Stimulated activated CD4-positive, alpha-beta T cell treated with anti-CD3 and anti-CD28 coated beads, Interleukin-4, amount 100 ng/mL, for 1 hour (primary cell): ENCODE measurements at regions not wholly inside any gene's neighbourhood (a gene's known extent, or its start where the extent isn't known, plus 50 kb on each side); places are given as distances from the start of the nearest gene placed in this dataset.

Source experiments
- DNase-seq: peaks from one replicate; pipeline ENCODE4 v3.0.0-alpha.2; 2020

GRCh38 chr2:152861349-152861942, 143.0 kb downstream of the ARL6IP6 start:
- DNase-seq: no peak

DNA sequence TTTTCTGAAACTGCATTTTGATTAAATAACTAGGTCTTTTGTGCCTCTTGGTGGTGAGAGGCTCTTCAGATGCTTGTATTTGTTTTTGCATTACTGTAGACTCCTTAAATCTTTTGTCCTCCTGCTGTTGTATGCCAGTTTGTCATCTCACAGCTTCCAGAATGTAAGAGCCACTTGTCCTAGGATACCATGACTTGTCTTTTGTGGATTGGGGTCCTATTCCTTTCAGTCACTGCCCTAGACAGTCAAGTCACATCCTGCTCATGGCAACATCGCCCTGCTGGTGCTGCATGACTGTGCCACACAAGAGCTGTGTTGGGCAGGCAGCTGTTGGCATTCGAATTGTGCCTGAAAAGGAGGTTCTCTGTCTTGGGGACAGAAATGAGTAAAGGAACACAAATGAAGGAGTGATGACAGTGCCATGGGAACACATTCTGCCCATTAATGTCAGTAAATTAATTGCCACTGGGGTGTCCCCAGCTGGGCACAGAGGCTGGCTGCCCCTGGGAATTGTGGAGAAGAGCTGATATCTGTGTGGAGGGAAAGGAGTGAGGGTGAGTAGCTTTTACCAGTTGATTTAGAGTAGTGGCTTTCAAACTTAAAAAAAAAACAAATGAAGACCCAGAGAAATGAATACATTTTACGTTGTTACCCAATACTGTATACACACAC, 140.3 kb downstream of the ARL6IP6 start:
- DNase-seq: no peak

- no peak for DNase-seq
Measured at GRCh38 chr2:152846697-152847470, 128.5 kb downstream of the ARL6IP6 start.

DNA sequence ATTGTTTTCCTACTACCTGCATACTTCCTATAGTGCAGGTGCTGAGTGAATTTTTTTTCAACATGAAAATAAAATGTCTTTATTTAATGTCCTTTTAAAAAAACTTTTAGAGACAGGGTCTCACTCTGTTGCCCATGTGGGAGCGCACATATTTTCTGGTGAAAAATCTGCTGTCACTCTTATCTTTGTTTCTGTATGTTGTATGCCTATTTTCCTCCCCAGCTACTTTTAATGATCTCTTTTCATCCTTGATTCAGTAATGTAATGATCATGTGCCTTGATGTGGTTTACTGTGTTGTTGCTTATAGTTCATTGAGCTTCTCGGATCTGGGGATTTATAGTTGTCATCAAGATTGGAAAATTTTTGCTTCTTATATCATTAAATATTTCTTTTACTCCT, 117.3 kb downstream of the ARL6IP6 start:
- DNase-seq: no peak

- DNase-seq: no peak
Measured at GRCh38 chr2:152827944-152828343, 109.5 kb downstream of the ARL6IP6 start.

- no peak for DNase-seq
Measured at GRCh38 chr2:152826581-152827279, 108.3 kb downstream of the ARL6IP6 start.

GRCh38 chr2:152825834-152826233, 107.4 kb downstream of the ARL6IP6 start:
- no peak for DNase-seq

DNA sequence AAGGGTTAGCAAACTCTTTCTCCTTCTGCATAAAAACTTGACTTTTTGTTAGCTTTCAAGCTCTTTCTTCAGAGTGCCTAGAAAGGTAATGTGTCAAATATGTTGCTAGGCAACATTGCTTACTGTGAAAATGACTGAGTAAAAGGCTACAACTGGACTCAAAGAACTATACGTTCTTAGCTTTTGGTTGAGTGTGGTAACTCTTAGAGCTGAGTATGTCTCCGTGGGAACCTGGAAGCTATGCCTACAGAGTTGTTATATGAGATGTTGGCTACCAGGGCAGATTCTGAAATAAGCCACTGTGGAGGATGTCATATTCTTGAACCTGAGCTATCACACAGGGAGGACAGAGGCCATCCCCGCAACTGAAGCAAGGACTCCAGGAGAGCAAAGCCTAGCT, 105.5 kb downstream of the ARL6IP6 start:
- no peak for DNase-seq

GRCh38 chr2:152822676-152823075, 104.3 kb downstream of the ARL6IP6 start:
- no peak for DNase-seq

- DNase-seq: no peak
Measured at GRCh38 chr2:152820048-152820447, 101.6 kb downstream of the ARL6IP6 start.

GRCh38 chr2:152815634-152816257, 97.3 kb downstream of the ARL6IP6 start:
- DNase-seq: no peak

DNA sequence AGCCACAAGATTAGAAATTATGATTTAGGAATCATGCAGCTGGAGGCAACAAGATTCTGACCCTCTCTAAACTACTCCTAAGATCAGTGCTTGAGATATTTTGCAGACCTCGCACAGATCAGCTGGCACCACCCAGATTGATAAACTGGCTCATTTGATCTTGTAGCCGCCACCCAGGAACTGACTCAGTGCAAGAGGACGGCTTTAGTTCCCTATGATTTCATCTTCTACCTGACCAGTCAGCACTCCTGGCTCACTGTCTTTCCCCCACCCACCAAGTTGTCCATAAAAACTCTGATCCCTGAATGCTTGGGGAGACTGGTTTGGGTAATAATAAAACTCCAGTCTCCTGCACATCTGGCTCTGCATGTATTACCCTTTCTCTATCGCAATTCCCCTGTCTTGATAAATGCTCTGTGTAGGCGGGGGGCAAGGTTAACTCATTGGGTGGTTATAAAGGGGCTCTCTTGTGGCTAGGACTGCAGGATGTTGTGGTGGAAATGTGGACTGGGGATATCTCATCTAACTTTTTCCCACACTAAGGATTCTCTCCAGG, 96.1 kb downstream of the ARL6IP6 start:
- DNase-seq: no peak

DNA sequence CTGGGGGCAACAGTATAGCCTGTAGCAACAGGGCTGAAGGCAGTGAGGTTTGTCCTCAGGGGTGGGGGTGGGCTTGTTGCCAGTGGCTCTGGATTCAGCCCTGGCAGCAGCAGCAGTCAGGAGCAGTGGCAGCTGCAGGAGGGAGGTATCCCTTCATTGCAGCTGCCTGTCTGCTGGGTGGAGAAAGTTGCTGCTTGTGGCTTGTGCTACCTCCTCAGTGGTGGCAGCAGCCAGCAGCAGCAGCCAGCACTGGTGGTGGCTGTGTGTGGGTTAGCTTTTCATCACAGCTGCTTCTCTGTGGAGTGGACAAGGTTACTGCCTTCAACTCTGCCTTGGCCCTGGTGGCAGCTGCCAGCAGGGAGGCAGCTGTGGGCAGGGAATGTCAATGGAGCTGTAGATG, 94.9 kb downstream of the ARL6IP6 start:
- DNase-seq: no peak
